GM12878 (cell line): ENCODE measurements at regions not wholly inside any gene's neighbourhood (a gene's known extent, or its start where the extent isn't known, plus 50 kb on each side); places are given as distances from the start of the nearest gene placed in this dataset.

ENCODE experiments used
- ATAC-seq: fragments of 200-7000 bp; cut with Tn5 transposase; 3 replicates; pipeline ENCODE4 v1.9.1; 2020; ENCODE audit warnings: mild to moderate bottlenecking, moderate library complexity
- BruUV-seq: library from RNA; stranded (reverse); fragments of 400-500 nt; replicated peaks from 2 replicates; lab custom pipeline; 2021; lab: Mats Ljungman, UMichigan
- CTCF ChIA-PET: fragments of 300-600 bp; sonication (Branson Sonifier 250); formaldehyde crosslinking; extraction: SDS; loops from one replicate; lab custom pipeline; 2021; ENCODE audit warnings: inconsistent platforms; lab: Yijun Ruan, JAX
- POLR2A ChIA-PET: fragments of 350-600 bp; formaldehyde crosslinking; extraction: SDS; loops from one replicate; lab custom pipeline; 2021; ENCODE audit warnings: inconsistent platforms; lab: Charles Lee
- RAD21 ChIA-PET: fragments of 300-600 bp; sonication (Branson Sonifier 250); formaldehyde crosslinking; loops from one replicate; lab custom pipeline; 2023; ENCODE audit warnings: antibody characterized with exemption; ENCODE audit not compliant: unreplicated experiment; lab: Charles Lee
- SMC1A ChIA-PET: fragments of 300-600 bp; sonication (Branson Sonifier 250); formaldehyde crosslinking; loops from one replicate; lab custom pipeline; 2023; ENCODE audit not compliant: unreplicated experiment, uncharacterized antibody; lab: Charles Lee
- DNase-seq: peaks from one replicate; pipeline ENCODE4 v3.0.0-alpha.2; 2011; ENCODE audit warnings: low read depth, low spot score
- FAIRE-seq: peaks from 3 replicates; lab custom pipeline; 2011; peaks lifted over from hg19 to GRCh38; lab: Jason Lieb, UNC
- H2AFZ ChIP-seq: 2 replicates; pipeline ENCODE4 v1.6.0; 2011; ENCODE audit warnings: low read depth, low read length, control low read depth; ENCODE audit not compliant: control insufficient read depth
- H3K27ac ChIP-seq: 2 replicates; pipeline ENCODE4 v1.5.1; 2011; ENCODE audit warnings: control low read depth; ENCODE audit not compliant: control insufficient read depth, insufficient read depth
- H3K27me3 ChIP-seq, 2 experiments: replicated peaks in 1 of 2; 2 replicates each; pipeline versions ENCODE4 v1.6.0 to v1.6.1; 2011; ENCODE audit warnings: low read length in 1 of 2; ENCODE audit not compliant: control insufficient read depth in 2 of 2, insufficient read depth in 2 of 2
- H3K36me3 ChIP-seq, 2 experiments: 2 replicates each; pipeline ENCODE4 v1.5.1; 2011; ENCODE audit warnings: low read length in 1 of 2; ENCODE audit not compliant: control insufficient read depth in 2 of 2, insufficient read depth in 2 of 2
- H3K4me1 ChIP-seq: 2 replicates; pipeline ENCODE4 v1.6.1; 2011; ENCODE audit warnings: mild to moderate bottlenecking, low read length, moderate library complexity, mixed read lengths; ENCODE audit not compliant: control insufficient read depth, insufficient read depth
- H3K4me2 ChIP-seq: 2 replicates; pipeline ENCODE4 v1.6.0; 2011; ENCODE audit warnings: control low read depth; ENCODE audit not compliant: control insufficient read depth, insufficient read depth
- H3K4me3 ChIP-seq: fragments of 200-600 bp; sonication (generic); 2 replicates; pipeline ENCODE4 v1.5.1; 2016
- H3K79me2 ChIP-seq: 2 replicates; pipeline ENCODE4 v1.6.0; 2011; ENCODE audit warnings: low read length; ENCODE audit not compliant: control insufficient read depth, insufficient read depth
- H3K9ac ChIP-seq: 2 replicates; pipeline ENCODE4 v1.8.0; 2011; ENCODE audit warnings: low read length, control low read depth, mixed read lengths; ENCODE audit not compliant: control insufficient read depth, insufficient read depth
- H3K9me3 ChIP-seq: replicated peaks from 3 replicates; pipeline ENCODE4 v1.5.1; 2011; ENCODE audit warnings: mild to moderate bottlenecking, low read length; ENCODE audit not compliant: control insufficient read depth, insufficient read depth
- H4K20me1 ChIP-seq: 2 replicates; pipeline ENCODE4 v1.6.0; 2011; ENCODE audit not compliant: control insufficient read depth, insufficient read depth
- BHLHE40 ChIP-seq, 2 experiments: fragments of 450-650 bp in 1 of 2; IDR thresholded peaks; 2 replicates each; pipeline ENCODE4 v1.6.1; 2011 to 2017; ENCODE audit warnings: low read depth in 2 of 2, borderline replicate concordance in 1 of 2, improper control_type of control experiment in 1 of 2, low read length in 1 of 2, mild to moderate bottlenecking in 1 of 2
- BRCA1 ChIP-seq: IDR thresholded peaks from 2 replicates; pipeline ENCODE4 v1.6.1; 2011; ENCODE audit warnings: low read depth, low read length, improper control_type of control experiment
- CREB1 ChIP-seq: IDR thresholded peaks from 2 replicates; pipeline ENCODE4 v1.6.1; 2012; ENCODE audit warnings: low read depth, mild to moderate bottlenecking, inconsistent platforms
- KLF5 ChIP-seq: fragments of 450-650 bp; IDR thresholded peaks from 2 replicates; pipeline ENCODE4 v1.6.1; 2014; ENCODE audit warnings: mild to moderate bottlenecking; ENCODE audit not compliant: partially characterized antibody
- LARP7 ChIP-seq: fragments of 450-650 bp; IDR thresholded peaks from 2 replicates; pipeline ENCODE4 v1.6.1; 2017; ENCODE audit warnings: mild to moderate bottlenecking
- NFIC ChIP-seq: IDR thresholded peaks from 2 replicates; pipeline ENCODE4 v1.6.1; 2012; ENCODE audit warnings: low read depth, mild to moderate bottlenecking, inconsistent platforms, low read length, moderate library complexity
- NR2F1 ChIP-seq: fragments of 450-650 bp; conservative IDR thresholded peaks from 2 replicates; pipeline ENCODE4 v1.6.1; 2017; ENCODE audit warnings: mild to moderate bottlenecking
- POLR2AphosphoS2 ChIP-seq: IDR thresholded peaks from 2 replicates; pipeline ENCODE4 v1.6.1; 2011; ENCODE audit warnings: low read depth, mild to moderate bottlenecking, low read length, improper control_type of control experiment, moderate library complexity
- RB1 ChIP-seq: fragments of 450-650 bp; formaldehyde crosslinking; IDR thresholded peaks from 2 replicates; pipeline ENCODE4 v1.6.1; 2017; ENCODE audit warnings: mild to moderate bottlenecking, borderline replicate concordance
- RFX5 ChIP-seq: IDR thresholded peaks from 2 replicates; pipeline ENCODE4 v1.6.1; 2011; ENCODE audit warnings: low read depth, low read length, improper control_type of control experiment
- SIX5 ChIP-seq: IDR thresholded peaks from 2 replicates; pipeline ENCODE4 v1.6.1; 2011; ENCODE audit warnings: mild to moderate bottlenecking, low read depth, low read length, moderate library complexity; ENCODE audit not compliant: severe bottlenecking
- STAT1 ChIP-seq: fragments of 450-650 bp; conservative IDR thresholded peaks from 2 replicates; pipeline ENCODE4 v1.6.1; 2014; ENCODE audit warnings: antibody characterized with exemption, mild to moderate bottlenecking
- SUZ12 ChIP-seq: fragments of 200-600 bp; sonication (generic); IDR thresholded peaks from one replicate; pipeline ENCODE4 v1.6.1; 2018; ENCODE audit warnings: antibody characterized with exemption, mild to moderate bottlenecking; ENCODE audit not compliant: unreplicated experiment
- ZSCAN29 ChIP-seq: fragments of 450-650 bp; IDR thresholded peaks from 2 replicates; pipeline ENCODE4 v1.6.1; 2017; ENCODE audit warnings: mild to moderate bottlenecking, moderate library complexity
- WGBS: methylation state at CpG from one replicate; pipeline ENCODE4 v1.1.6; 2016; ENCODE audit warnings: low lambda C conversion rate; ENCODE audit not compliant: insufficient replicate concordance, insufficient coverage; ENCODE audit errors: missing lambda C conversion rate; 5-methylcytosine and 5-hydroxymethylcytosine counted together
- in situ Hi-C: fragments of 300-500 bp; cut with MboI; formaldehyde crosslinking; loops from 9 replicates; pipeline ENCODE4 v1.14.3; 2018; ENCODE audit warnings: mixed read lengths
- intact Hi-C: fragments of 100-400 bp; cut with micrococcal nuclease; formaldehyde crosslinking; loops from one replicate; pipeline ENCODE4 v1.14.2; 2022; ENCODE audit not compliant: unreplicated experiment
- TF ChIP-seq, protein P1 (sequence below): fragments of 450-650 bp; IDR thresholded peaks from 2 replicates; pipeline ENCODE4 v1.6.1; 2017; ENCODE audit warnings: antibody characterized with exemption, mild to moderate bottlenecking, moderate library complexity
- TF ChIP-seq, protein P2 (sequence below): fragments of 450-650 bp; IDR thresholded peaks from 2 replicates; pipeline ENCODE4 v1.6.1; 2016; ENCODE audit warnings: mild to moderate bottlenecking
- TF ChIP-seq, protein P3 (sequence below): fragments of 450-650 bp; IDR thresholded peaks from 2 replicates; pipeline ENCODE4 v1.6.1; 2017; ENCODE audit warnings: mild to moderate bottlenecking, moderate library complexity

DNA sequence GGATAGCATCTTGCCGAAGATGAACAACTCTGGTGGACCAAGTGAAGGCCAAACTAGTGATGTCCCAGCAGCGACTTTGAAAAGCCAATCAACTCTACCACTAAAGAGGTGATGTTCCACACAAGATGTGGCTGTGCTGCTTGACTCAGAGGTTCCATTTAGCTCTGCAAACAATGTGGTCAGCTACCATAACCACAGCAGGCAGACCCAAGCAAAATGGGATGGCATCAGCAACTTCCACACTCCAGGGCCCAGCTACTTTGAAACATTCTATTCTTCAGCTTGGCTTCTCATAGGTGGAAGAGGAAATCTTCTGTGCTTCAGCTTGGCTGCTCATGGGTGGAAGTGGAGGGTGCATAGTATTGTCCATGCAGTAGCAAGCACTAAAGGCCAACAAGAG lies 70.5 kb downstream of the IRX2 start:
- no TSS peak for BruUV-seq
- ATAC-seq = no peak
- SMC1A ChIA-PET = no interaction called here
- H3K4me2 ChIP-seq = no peak overlapping the region
- no peak for DNase-seq
- intact Hi-C loops = no loop called here
- FAIRE-seq = no peak
- H3K36me3 ChIP-seq = no peaks in the 10 kb centered on the region
- H3K27ac ChIP-seq = no peak overlapping the region
- H3K79me2 ChIP-seq = no peaks in the 10 kb centered on the region
- POLR2A ChIA-PET = no interaction called here
- no peak overlapping the region for H2AFZ ChIP-seq
- 39% methylated on average over 2 of the region's 2 CpGs for WGBS
- CTCF ChIA-PET = no interaction called here
- no peaks in the 10 kb centered on the region for H3K9me3 ChIP-seq
- in situ Hi-C loops = no loop called here
- H3K4me1 ChIP-seq = no peaks in the 10 kb centered on the region
- RAD21 ChIA-PET = no interaction called here
- TF ChIP-seq SUZ12 (no peak), NFIC (no peak), POLR2AphosphoS2 (no peak), RFX5 (no peak), BHLHE40 (IDR thresholded peaks at IDR 0.05; ENCODE audit: borderline replicate concordance in 1 of 2, low read depth in 2 of 2, low read length in 1 of 2) (no peak), KLF5 (no peak), ZSCAN29 (no peak), BRCA1 (no peak), NR2F1 (no peak), SIX5 (no peak), LARP7 (no peak), CREB1 (no peak), RB1 (no peak), STAT1 (no peak)
- TF ChIP-seq, protein P1, sequence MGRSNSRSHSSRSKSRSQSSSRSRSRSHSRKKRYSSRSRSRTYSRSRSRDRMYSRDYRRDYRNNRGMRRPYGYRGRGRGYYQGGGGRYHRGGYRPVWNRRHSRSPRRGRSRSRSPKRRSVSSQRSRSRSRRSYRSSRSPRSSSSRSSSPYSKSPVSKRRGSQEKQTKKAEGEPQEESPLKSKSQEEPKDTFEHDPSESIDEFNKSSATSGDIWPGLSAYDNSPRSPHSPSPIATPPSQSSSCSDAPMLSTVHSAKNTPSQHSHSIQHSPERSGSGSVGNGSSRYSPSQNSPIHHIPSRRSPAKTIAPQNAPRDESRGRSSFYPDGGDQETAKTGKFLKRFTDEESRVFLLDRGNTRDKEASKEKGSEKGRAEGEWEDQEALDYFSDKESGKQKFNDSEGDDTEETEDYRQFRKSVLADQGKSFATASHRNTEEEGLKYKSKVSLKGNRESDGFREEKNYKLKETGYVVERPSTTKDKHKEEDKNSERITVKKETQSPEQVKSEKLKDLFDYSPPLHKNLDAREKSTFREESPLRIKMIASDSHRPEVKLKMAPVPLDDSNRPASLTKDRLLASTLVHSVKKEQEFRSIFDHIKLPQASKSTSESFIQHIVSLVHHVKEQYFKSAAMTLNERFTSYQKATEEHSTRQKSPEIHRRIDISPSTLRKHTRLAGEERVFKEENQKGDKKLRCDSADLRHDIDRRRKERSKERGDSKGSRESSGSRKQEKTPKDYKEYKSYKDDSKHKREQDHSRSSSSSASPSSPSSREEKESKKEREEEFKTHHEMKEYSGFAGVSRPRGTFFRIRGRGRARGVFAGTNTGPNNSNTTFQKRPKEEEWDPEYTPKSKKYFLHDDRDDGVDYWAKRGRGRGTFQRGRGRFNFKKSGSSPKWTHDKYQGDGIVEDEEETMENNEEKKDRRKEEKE = no peak
- TF ChIP-seq, protein P2, sequence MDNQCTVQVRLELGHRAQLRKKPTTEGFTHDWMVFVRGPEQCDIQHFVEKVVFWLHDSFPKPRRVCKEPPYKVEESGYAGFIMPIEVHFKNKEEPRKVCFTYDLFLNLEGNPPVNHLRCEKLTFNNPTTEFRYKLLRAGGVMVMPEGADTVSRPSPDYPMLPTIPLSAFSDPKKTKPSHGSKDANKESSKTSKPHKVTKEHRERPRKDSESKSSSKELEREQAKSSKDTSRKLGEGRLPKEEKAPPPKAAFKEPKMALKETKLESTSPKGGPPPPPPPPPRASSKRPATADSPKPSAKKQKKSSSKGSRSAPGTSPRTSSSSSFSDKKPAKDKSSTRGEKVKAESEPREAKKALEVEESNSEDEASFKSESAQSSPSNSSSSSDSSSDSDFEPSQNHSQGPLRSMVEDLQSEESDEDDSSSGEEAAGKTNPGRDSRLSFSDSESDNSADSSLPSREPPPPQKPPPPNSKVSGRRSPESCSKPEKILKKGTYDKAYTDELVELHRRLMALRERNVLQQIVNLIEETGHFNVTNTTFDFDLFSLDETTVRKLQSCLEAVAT = no peak
- TF ChIP-seq, protein P3, sequence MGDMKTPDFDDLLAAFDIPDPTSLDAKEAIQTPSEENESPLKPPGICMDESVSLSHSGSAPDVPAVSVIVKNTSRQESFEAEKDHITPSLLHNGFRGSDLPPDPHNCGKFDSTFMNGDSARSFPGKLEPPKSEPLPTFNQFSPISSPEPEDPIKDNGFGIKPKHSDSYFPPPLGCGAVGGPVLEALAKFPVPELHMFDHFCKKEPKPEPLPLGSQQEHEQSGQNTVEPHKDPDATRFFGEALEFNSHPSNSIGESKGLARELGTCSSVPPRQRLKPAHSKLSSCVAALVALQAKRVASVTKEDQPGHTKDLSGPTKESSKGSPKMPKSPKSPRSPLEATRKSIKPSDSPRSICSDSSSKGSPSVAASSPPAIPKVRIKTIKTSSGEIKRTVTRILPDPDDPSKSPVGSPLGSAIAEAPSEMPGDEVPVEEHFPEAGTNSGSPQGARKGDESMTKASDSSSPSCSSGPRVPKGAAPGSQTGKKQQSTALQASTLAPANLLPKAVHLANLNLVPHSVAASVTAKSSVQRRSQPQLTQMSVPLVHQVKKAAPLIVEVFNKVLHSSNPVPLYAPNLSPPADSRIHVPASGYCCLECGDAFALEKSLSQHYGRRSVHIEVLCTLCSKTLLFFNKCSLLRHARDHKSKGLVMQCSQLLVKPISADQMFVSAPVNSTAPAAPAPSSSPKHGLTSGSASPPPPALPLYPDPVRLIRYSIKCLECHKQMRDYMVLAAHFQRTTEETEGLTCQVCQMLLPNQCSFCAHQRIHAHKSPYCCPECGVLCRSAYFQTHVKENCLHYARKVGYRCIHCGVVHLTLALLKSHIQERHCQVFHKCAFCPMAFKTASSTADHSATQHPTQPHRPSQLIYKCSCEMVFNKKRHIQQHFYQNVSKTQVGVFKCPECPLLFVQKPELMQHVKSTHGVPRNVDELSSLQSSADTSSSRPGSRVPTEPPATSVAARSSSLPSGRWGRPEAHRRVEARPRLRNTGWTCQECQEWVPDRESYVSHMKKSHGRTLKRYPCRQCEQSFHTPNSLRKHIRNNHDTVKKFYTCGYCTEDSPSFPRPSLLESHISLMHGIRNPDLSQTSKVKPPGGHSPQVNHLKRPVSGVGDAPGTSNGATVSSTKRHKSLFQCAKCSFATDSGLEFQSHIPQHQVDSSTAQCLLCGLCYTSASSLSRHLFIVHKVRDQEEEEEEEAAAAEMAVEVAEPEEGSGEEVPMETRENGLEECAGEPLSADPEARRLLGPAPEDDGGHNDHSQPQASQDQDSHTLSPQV = no peak
- no peaks in the 10 kb centered on the region for H4K20me1 ChIP-seq
- no peaks in the 10 kb centered on the region for H3K27me3 ChIP-seq
- no peak overlapping the region for H3K9ac ChIP-seq
- no peak overlapping the region for H3K4me3 ChIP-seq
